Natural killer cell (primary cell): ENCODE measurements at regions not wholly inside any gene's neighbourhood (a gene's known extent, or its start where the extent isn't known, plus 50 kb on each side); places are given as distances from the start of the nearest gene placed in this dataset.

Experiments used
- ATAC-seq, 3 donors: fragments of 150-1000 bp in 2 of 3; fragments of 200-7000 bp in 1 of 3; cut with Tn5 transposase; 1 replicate in 1 of 3; 2 replicates in 2 of 3; pipeline ENCODE4 v1.10.0; 2021; ENCODE audit warnings: mild to moderate bottlenecking in 2 of 3, moderate library complexity in 2 of 3
- DNase-seq, 2 donors: peaks; one replicate each; pipeline versions ENCODE4 v3.0.0 to v3.0.0-alpha.2; 2013 to 2021; ENCODE audit warnings: mixed read lengths in 1 of 2
- H3K27ac ChIP-seq: one replicate; pipeline ENCODE4 v1.5.1; 2013; ENCODE audit warnings: mild to moderate bottlenecking, low read length
- H3K27me3 ChIP-seq: one replicate; pipeline ENCODE4 v1.6.1; 2013; ENCODE audit warnings: low read length; ENCODE audit not compliant: control insufficient read depth, insufficient read depth
- H3K36me3 ChIP-seq: one replicate; pipeline ENCODE4 v1.6.1; 2013; ENCODE audit warnings: low read length; ENCODE audit not compliant: control insufficient read depth, insufficient read depth
- H3K4me1 ChIP-seq: one replicate; pipeline ENCODE4 v1.6.1; 2013; ENCODE audit warnings: low read length; ENCODE audit not compliant: control insufficient read depth, insufficient read depth
- H3K4me3 ChIP-seq: one replicate; pipeline ENCODE4 v1.5.1; 2013; ENCODE audit warnings: low read length
- H3K9me3 ChIP-seq: one replicate; pipeline ENCODE4 v1.6.1; 2013; ENCODE audit warnings: low read length; ENCODE audit not compliant: control insufficient read depth, insufficient read depth
- H3K27ac Mint-ChIP-seq, 2 donors: one replicate each; pipeline ENCODE4 v1.8.0; 2022; ENCODE audit warnings: mild to moderate bottlenecking in 2 of 2, mixed read lengths in 2 of 2, moderate library complexity in 1 of 2
- H3K27me3 Mint-ChIP-seq, 2 donors: one replicate each; pipeline ENCODE4 v1.8.0; 2022; ENCODE audit warnings: low read depth in 2 of 2, mixed read lengths in 2 of 2
- H3K36me3 Mint-ChIP-seq: one replicate; pipeline ENCODE4 v1.8.0; 2022; ENCODE audit warnings: mixed read lengths
- H3K4me1 Mint-ChIP-seq, 2 donors: one replicate each; pipeline ENCODE4 v1.8.0; 2022; ENCODE audit warnings: mixed read lengths in 2 of 2
- H3K4me3 Mint-ChIP-seq: one replicate; pipeline ENCODE4 v1.8.0; 2022; ENCODE audit warnings: mild to moderate bottlenecking, moderate library complexity, mixed read lengths
- H3K9me3 Mint-ChIP-seq, 2 donors: one replicate each; pipeline ENCODE4 v1.8.0; 2022; ENCODE audit warnings: mixed read lengths in 2 of 2
- WGBS: methylation state at CpG from one replicate; pipeline ENCODE4 v1.1.7; 2013; ENCODE audit warnings: missing lambda C conversion rate; ENCODE audit not compliant: insufficient coverage; 5-methylcytosine and 5-hydroxymethylcytosine counted together
- intact Hi-C: fragments of 100-400 bp; cut with micrococcal nuclease; formaldehyde crosslinking; loops from one replicate; pipeline ENCODE4 v1.14.2; 2022
- TF ChIP-seq, protein P1 (sequence below): fragments of 200-600 bp; IDR thresholded peaks from one replicate; pipeline ENCODE4 v1.8.0; 2022; ENCODE audit warnings: antibody characterized with exemption

DNA sequence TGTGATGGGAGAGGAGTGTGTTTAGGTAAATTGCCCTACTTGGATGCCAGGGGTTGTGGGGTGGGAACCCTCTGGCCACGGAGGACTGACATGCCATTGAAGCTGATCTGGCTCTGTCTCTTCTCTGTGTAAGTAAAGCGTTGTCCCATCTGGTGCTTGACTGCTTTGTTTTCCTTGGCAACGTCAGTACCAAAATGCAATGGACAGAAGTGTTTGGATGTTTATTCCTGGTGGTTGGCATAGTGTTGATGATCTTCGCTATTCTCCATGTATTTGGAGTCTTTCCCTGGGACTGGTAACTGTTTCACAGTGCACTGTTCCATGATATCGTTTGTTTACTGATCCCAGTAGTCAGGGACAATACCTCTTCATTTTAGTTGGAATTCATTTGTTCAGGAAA, 130.5 kb upstream of the MCTP2 start:
- 64% methylated on average over 5 of the region's 5 CpGs for WGBS
- no peaks in the 10 kb centered on the region for H3K4me1 Mint-ChIP-seq

DNA sequence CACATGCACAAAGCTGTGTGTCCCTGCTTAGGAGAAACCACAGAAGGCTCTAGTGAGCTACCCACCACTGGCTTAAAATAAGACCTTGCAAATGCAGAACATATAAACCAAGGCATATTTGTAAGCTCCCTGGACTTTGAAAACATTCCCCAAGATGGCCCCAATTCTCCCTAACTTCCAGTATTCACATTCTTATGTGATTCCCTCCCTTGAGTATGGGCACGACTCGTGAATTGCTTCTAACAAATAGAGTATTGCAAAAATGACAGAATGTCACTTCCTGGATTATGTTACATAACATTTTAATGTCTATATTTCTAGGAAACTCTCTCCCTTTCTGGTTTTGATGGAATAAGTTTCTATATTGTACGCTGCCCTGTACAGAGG, 131.8 kb upstream of the MCTP2 start:
- Histone ChIP-seq H3K36me3 (no peaks in the 10 kb centered on the region), H3K27ac (no peak overlapping the region), H3K4me1 (no peaks in the 10 kb centered on the region), H3K9me3 (no peaks in the 10 kb centered on the region), H3K4me3 (no peak overlapping the region), H3K27me3 (peaks cover 2% of the 10 kb centered on the region)
- Mint-ChIP-seq H3K4me1 (no peaks in the 10 kb centered on the region), H3K27ac (no peak overlapping the region), H3K27me3 (peaks cover 18 to 48% of the 10 kb centered on the region in 2 donors), H3K36me3 (no peaks in the 10 kb centered on the region), H3K9me3 (no peaks in the 10 kb centered on the region), H3K4me3 (no peak overlapping the region)
- intact Hi-C loops = no loop called here
- ATAC-seq (no peak), DNase-seq (no peak)
- TF ChIP-seq, protein P1, sequence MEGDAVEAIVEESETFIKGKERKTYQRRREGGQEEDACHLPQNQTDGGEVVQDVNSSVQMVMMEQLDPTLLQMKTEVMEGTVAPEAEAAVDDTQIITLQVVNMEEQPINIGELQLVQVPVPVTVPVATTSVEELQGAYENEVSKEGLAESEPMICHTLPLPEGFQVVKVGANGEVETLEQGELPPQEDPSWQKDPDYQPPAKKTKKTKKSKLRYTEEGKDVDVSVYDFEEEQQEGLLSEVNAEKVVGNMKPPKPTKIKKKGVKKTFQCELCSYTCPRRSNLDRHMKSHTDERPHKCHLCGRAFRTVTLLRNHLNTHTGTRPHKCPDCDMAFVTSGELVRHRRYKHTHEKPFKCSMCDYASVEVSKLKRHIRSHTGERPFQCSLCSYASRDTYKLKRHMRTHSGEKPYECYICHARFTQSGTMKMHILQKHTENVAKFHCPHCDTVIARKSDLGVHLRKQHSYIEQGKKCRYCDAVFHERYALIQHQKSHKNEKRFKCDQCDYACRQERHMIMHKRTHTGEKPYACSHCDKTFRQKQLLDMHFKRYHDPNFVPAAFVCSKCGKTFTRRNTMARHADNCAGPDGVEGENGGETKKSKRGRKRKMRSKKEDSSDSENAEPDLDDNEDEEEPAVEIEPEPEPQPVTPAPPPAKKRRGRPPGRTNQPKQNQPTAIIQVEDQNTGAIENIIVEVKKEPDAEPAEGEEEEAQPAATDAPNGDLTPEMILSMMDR = no peak
- 80% methylated on average over 3 of the region's 3 CpGs for whole genome bisulfite sequencing

More for the DNA sequence above, 130.5 kb upstream of the MCTP2 start:
- no peaks in the 10 kb centered on the region for H3K9me3 Mint-ChIP-seq
- Histone ChIP-seq H3K9me3 (no peaks in the 10 kb centered on the region), H3K4me3 (no peak overlapping the region), H3K4me1 (no peaks in the 10 kb centered on the region), H3K36me3 (no peaks in the 10 kb centered on the region), H3K27me3 (peaks cover 2% of the 10 kb centered on the region), H3K27ac (no peak overlapping the region)
- H3K4me3 Mint-ChIP-seq = no peak overlapping the region
- no peaks in the 10 kb centered on the region for H3K36me3 Mint-ChIP-seq
- DNase-seq = no peak
- H3K27ac Mint-ChIP-seq = no peak overlapping the region
- TF ChIP-seq, protein P1 = no peak
- H3K27me3 Mint-ChIP-seq = peaks cover 21 to 49% of the 10 kb centered on the region in 2 donors
- intact Hi-C loops = no loop called here
- ATAC-seq = no peak

DNA sequence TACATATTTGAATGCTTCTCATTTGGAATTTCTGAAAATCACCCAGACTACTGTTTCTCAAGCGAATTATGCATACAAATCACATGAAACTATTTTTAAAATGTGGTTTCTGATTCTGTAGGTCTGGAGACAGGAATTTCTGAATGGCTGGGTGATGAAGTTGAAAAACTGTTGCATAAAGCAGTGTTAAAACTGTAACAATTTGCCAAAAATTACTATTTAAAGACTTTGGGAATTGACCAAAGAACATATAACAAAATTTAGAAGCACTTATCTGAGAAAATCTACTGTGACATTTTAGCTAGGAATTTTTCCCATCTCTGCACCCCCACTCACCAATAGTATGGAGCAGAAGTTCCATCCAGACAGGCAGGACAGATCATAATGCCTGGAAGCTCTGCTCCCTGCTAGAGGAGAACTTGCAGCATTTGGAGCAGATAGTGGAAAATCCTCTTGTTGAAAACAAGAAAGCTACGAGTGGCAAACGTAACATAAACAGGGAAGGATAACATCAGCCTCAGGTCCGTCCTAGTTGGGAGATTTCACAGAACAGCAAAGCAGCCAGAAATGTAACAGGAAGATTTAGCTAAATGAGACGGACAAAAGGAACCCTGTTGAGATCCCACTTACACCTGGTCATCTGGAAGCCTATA, 132.3 kb upstream of the MCTP2 start:
- Histone ChIP-seq H3K9me3 (no peaks in the 10 kb centered on the region), H3K4me3 (no peak overlapping the region), H3K27me3 (peaks cover 2% of the 10 kb centered on the region), H3K36me3 (no peaks in the 10 kb centered on the region), H3K27ac (no peak overlapping the region), H3K4me1 (no peaks in the 10 kb centered on the region)
- H3K4me3 Mint-ChIP-seq = no peak overlapping the region
- H3K9me3 Mint-ChIP-seq = no peaks in the 10 kb centered on the region
- ATAC-seq = no peak
- DNase-seq = no peak
- 88% methylated on average over 4 of the region's 5 CpGs for WGBS
- intact Hi-C loops = no loop called here
- H3K36me3 Mint-ChIP-seq = no peaks in the 10 kb centered on the region
- no peaks in the 10 kb centered on the region for H3K4me1 Mint-ChIP-seq
- H3K27ac Mint-ChIP-seq = no peak overlapping the region
- TF ChIP-seq, protein P1 = no peak
- H3K27me3 Mint-ChIP-seq = peaks cover 15 to 48% of the 10 kb centered on the region in 2 donors

DNA sequence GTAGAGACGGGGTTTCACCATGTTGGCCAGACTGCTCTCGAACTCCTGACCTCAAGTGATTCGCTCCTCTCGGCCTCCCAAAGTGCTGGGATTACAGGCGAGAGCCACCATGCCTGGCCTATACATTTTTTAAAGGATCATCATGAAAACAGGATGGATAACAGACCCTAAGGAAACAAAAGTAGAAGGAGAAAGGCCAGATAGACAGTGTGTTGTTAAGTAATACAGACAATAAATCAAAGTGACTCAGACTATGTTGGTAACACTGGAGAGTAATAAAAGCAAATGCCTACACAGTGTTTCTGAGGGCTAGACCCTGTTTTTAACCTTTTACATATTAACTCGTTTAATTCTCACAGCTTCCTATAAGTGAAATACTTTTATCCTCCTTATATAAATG, 133.8 kb upstream of the MCTP2 start:
- peaks cover 14 to 48% of the 10 kb centered on the region in 2 donors for H3K27me3 Mint-ChIP-seq
- no peaks in the 10 kb centered on the region for H3K9me3 Mint-ChIP-seq
- H3K4me1 ChIP-seq = no peaks in the 10 kb centered on the region
- intact Hi-C loops = no loop called here
- peaks cover 2% of the 10 kb centered on the region for H3K27me3 ChIP-seq
- no peaks in the 10 kb centered on the region for H3K4me1 Mint-ChIP-seq
- no peak overlapping the region for H3K27ac ChIP-seq
- H3K4me3 ChIP-seq = no peak overlapping the region
- no peak for ATAC-seq
- no peak for DNase-seq
- 89% methylated on average over 5 of the region's 6 CpGs for WGBS
- H3K9me3 ChIP-seq = no peaks in the 10 kb centered on the region
- no peaks in the 10 kb centered on the region for H3K36me3 Mint-ChIP-seq
- no peaks in the 10 kb centered on the region for H3K36me3 ChIP-seq
- TF ChIP-seq, protein P1 = no peak
- H3K27ac Mint-ChIP-seq = no peak overlapping the region
- H3K4me3 Mint-ChIP-seq = no peak overlapping the region
